Keratinocyte (primary cell): ENCODE measurements at regions not wholly inside any gene's neighbourhood (a gene's known extent, or its start where the extent isn't known, plus 50 kb on each side); places are given as distances from the start of the nearest gene placed in this dataset.

ENCODE experiments used
- DNase-seq: peaks from one replicate; pipeline ENCODE4 v3.0.0-alpha.2; 2011; ENCODE audit warnings: low read depth, missing footprints, low spot score
- FAIRE-seq: peaks from 2 replicates; lab custom pipeline; 2011; peaks lifted over from hg19 to GRCh38; lab: Jason Lieb, UNC
- H2AFZ ChIP-seq: 2 replicates; pipeline ENCODE4 v1.6.0; 2012; ENCODE audit warnings: low read length, control low read depth, inconsistent platforms; ENCODE audit not compliant: control insufficient read depth
- H3K27ac ChIP-seq: 2 replicates; pipeline ENCODE4 v1.5.1; 2011; ENCODE audit warnings: low read length; ENCODE audit not compliant: control insufficient read depth, insufficient read depth
- H3K27me3 ChIP-seq: 3 replicates; pipeline ENCODE4 v1.6.0; 2011; ENCODE audit warnings: low read length; ENCODE audit not compliant: control insufficient read depth, insufficient read depth; ENCODE audit errors: extremely low read depth
- H3K36me3 ChIP-seq, 2 experiments: 2 replicates in 1 of 2; 3 replicates in 1 of 2; pipeline ENCODE4 v1.5.1; 2011; ENCODE audit warnings: low read length in 2 of 2, mild to moderate bottlenecking in 1 of 2; ENCODE audit not compliant: control insufficient read depth in 2 of 2, insufficient read depth in 2 of 2; ENCODE audit errors: extremely low read depth in 1 of 2
- H3K4me1 ChIP-seq: 3 replicates; pipeline ENCODE4 v1.5.1; 2011; ENCODE audit warnings: low read length; ENCODE audit not compliant: control insufficient read depth, insufficient read depth; ENCODE audit errors: extremely low read depth
- H3K4me2 ChIP-seq: 3 replicates; pipeline ENCODE4 v1.6.0; 2011; ENCODE audit warnings: low read depth, low read length; ENCODE audit not compliant: control insufficient read depth, insufficient read depth; ENCODE audit errors: extremely low read depth
- H3K4me3 ChIP-seq, 3 experiments: fragments of 200-600 bp in 1 of 3; sonication (generic) in 1 of 3; 2 replicates in 2 of 3; 3 replicates in 1 of 3; pipeline ENCODE4 v1.5.1; 2011 to 2016; ENCODE audit warnings: low read length in 3 of 3, mild to moderate bottlenecking in 3 of 3, control low read depth in 2 of 3, inconsistent platforms in 1 of 3, low read depth in 1 of 3, mixed read lengths in 1 of 3, mixed run types in 1 of 3, moderate library complexity in 1 of 3; ENCODE audit not compliant: control insufficient read depth in 2 of 3, insufficient read depth in 2 of 3; ENCODE audit errors: extremely low read depth in 1 of 3
- H3K79me2 ChIP-seq: 2 replicates; pipeline ENCODE4 v1.6.0; 2012; ENCODE audit warnings: low read length; ENCODE audit not compliant: control insufficient read depth, insufficient read depth
- H3K9ac ChIP-seq: 3 replicates; pipeline ENCODE4 v1.6.0; 2011; ENCODE audit warnings: low read length; ENCODE audit not compliant: control insufficient read depth, insufficient read depth; ENCODE audit errors: extremely low read depth
- H3K9me1 ChIP-seq: 3 replicates; pipeline ENCODE4 v1.6.0; 2011; ENCODE audit warnings: low read length; ENCODE audit not compliant: control insufficient read depth, insufficient read depth; ENCODE audit errors: extremely low read depth
- H3K9me3 ChIP-seq: 2 replicates; pipeline ENCODE4 v1.5.1; 2012; ENCODE audit warnings: low read depth, low read length; ENCODE audit not compliant: control insufficient read depth
- H4K20me1 ChIP-seq: 3 replicates; pipeline ENCODE4 v1.6.0; 2011; ENCODE audit warnings: low read length; ENCODE audit not compliant: control insufficient read depth, insufficient read depth; ENCODE audit errors: extremely low read depth
- EZH2 ChIP-seq: IDR thresholded peaks from one replicate; pipeline ENCODE4 v1.6.1; 2012; ENCODE audit warnings: inconsistent platforms, mild to moderate bottlenecking, low read length, moderate library complexity
- dilution Hi-C: fragments of 300-500 bp; cut with MboI; formaldehyde crosslinking; loops from one replicate; pipeline ENCODE4 v1.7.0; 2020; ENCODE audit warnings: low sequenced_read_pairs; ENCODE audit not compliant: extremely low pct_ligation_motif_present
- TF ChIP-seq, protein P1 (sequence below), 3 experiments: IDR thresholded peaks in 1 of 3; conservative IDR thresholded peaks in 1 of 3; optimal IDR thresholded peaks in 1 of 3; 2 replicates in 2 of 3; 3 replicates in 1 of 3; pipeline versions ENCODE3 to v1.5.1; 2011; ENCODE audit warnings: low read length in 3 of 3, mild to moderate bottlenecking in 3 of 3, moderate library complexity in 2 of 3, control low read depth in 1 of 3, inconsistent platforms in 1 of 3; ENCODE audit not compliant: insufficient read depth in 2 of 3; ENCODE audit errors: extremely low read depth in 1 of 3

DNA sequence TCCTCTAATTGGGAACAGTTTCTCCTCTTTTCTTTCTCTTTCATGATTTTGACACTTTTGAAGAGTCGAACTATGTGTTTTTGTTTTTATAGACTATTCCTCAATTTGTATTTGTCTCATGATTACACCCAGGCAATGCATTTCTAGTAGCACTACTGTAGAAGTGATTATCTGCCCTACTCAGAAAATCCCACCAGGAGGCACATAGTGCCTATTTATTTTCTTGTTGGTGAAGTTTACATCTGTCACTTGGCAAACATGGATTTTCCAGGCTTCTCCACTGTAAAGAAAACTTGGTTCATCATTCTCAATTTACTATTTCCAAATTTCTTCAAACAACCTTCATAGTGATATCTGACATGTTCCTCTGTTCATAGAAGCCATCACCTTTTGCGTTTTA is 893.9 kb downstream of the CCSER2 start:
- H2AFZ ChIP-seq: no peak overlapping the region
- H3K27ac ChIP-seq: no peak overlapping the region

DNA sequence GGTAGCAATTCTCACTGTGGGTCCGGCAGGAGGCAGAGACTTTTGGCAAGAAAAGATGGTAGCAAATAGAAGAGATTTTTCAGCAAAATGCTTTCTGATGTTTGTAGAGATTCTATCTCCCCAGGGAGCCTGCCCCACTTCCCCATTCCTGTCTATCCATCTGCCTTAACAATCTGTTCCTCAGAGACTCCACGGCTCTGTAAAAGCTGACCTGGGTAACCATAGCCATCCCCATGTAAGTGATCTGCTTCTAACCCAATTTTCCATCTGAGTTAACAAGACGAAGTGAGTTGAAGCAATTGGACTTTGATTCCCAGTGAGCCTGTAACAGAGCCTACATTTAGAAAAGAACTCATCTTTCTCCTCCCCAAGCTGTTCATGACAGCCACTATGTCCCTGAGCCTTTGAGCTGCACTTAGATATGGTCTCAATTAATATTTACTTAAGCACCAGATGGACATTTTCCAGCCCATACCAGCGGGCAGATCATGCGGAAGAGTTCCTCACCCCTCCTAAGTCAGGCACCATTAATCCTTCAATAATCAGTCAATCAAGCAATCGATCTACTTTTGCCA is 896.1 kb downstream of the CCSER2 start:
- Histone ChIP-seq H3K4me1 (no peaks in the 10 kb centered on the region), H3K9me3 (no peaks in the 10 kb centered on the region), H3K9ac (no peak overlapping the region), H3K36me3 (no peaks in the 10 kb centered on the region), H4K20me1 (no peaks in the 10 kb centered on the region), H3K27me3 (no peaks in the 10 kb centered on the region), H3K79me2 (no peaks in the 10 kb centered on the region), H3K4me2 (no peak overlapping the region), H3K27ac (no peak overlapping the region), H2AFZ (no peak overlapping the region), H3K9me1 (no peaks in the 10 kb centered on the region), H3K4me3 (no peak overlapping the region)
- FAIRE-seq (no peak), DNase-seq (no peak)
- dilution Hi-C loops: no loop called here
- TF ChIP-seq EZH2: no peak
- TF ChIP-seq, protein P1, sequence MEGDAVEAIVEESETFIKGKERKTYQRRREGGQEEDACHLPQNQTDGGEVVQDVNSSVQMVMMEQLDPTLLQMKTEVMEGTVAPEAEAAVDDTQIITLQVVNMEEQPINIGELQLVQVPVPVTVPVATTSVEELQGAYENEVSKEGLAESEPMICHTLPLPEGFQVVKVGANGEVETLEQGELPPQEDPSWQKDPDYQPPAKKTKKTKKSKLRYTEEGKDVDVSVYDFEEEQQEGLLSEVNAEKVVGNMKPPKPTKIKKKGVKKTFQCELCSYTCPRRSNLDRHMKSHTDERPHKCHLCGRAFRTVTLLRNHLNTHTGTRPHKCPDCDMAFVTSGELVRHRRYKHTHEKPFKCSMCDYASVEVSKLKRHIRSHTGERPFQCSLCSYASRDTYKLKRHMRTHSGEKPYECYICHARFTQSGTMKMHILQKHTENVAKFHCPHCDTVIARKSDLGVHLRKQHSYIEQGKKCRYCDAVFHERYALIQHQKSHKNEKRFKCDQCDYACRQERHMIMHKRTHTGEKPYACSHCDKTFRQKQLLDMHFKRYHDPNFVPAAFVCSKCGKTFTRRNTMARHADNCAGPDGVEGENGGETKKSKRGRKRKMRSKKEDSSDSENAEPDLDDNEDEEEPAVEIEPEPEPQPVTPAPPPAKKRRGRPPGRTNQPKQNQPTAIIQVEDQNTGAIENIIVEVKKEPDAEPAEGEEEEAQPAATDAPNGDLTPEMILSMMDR (optimal IDR thresholded peaks at IDR 0.05 in 1 of 3, IDR thresholded peaks at IDR 0.05 in 1 of 3, conservative IDR thresholded peaks at IDR 0.05 in 1 of 3; ENCODE audit: extremely low read depth in 1 of 3, insufficient read depth in 2 of 3, low read length in 3 of 3): no peak

More for the DNA sequence above, 893.9 kb downstream of the CCSER2 start:
- FAIRE-seq: no peak
- H3K4me2 ChIP-seq: no peak overlapping the region
- no peak for DNase-seq
- dilution Hi-C loops: no loop called here
- H3K9ac ChIP-seq: no peak overlapping the region
- H3K9me3 ChIP-seq: no peaks in the 10 kb centered on the region
- H3K36me3 ChIP-seq: no peaks in the 10 kb centered on the region
- H3K9me1 ChIP-seq: no peaks in the 10 kb centered on the region
- H3K27me3 ChIP-seq: no peaks in the 10 kb centered on the region
- H3K4me3 ChIP-seq: no peak overlapping the region
- TF ChIP-seq, protein P1 (optimal IDR thresholded peaks at IDR 0.05 in 1 of 3, IDR thresholded peaks at IDR 0.05 in 1 of 3, conservative IDR thresholded peaks at IDR 0.05 in 1 of 3; ENCODE audit: extremely low read depth in 1 of 3, insufficient read depth in 2 of 3, low read length in 3 of 3): no peak
- TF ChIP-seq EZH2: no peak
- H4K20me1 ChIP-seq: no peaks in the 10 kb centered on the region
- no peaks in the 10 kb centered on the region for H3K4me1 ChIP-seq
- no peaks in the 10 kb centered on the region for H3K79me2 ChIP-seq
